Prostate gland (tissue), 2 donors: ENCODE measurements at regions not wholly inside any gene's neighbourhood (a gene's known extent, or its start where the extent isn't known, plus 50 kb on each side); places are given as distances from the start of the nearest gene placed in this dataset.

Source experiments
- DNase-seq: peaks from one replicate; pipeline ENCODE4 v3.0.0-alpha.2; 2019; ENCODE audit warnings: low spot score
- H3K27ac ChIP-seq, 2 donors: fragments of 200-600 bp; sonication (generic); 2 replicates each; pipeline ENCODE4 v1.5.1; 2017 to 2019
- H3K27me3 ChIP-seq: fragments of 200-600 bp; sonication (generic); replicated peaks from 2 replicates; pipeline ENCODE4 v1.5.1; 2019; ENCODE audit not compliant: insufficient read depth
- H3K36me3 ChIP-seq, 2 donors: fragments of 200-600 bp; sonication (generic); 1 replicate in 1 of 2; 2 replicates in 1 of 2; pipeline versions ENCODE4 v1.5.1 to v1.8.1; 2017 to 2019
- H3K4me1 ChIP-seq: fragments of 200-600 bp; sonication (generic); replicated peaks from 2 replicates; pipeline ENCODE4 v1.5.1; 2019
- H3K4me3 ChIP-seq, 2 donors: fragments of 200-600 bp; sonication (generic); 2 replicates each; pipeline ENCODE4 v1.5.1; 2017 to 2019
- H3K9me3 ChIP-seq: fragments of 200-600 bp; sonication (generic); 2 replicates; pipeline ENCODE4 v1.5.1; 2017
- POLR2A ChIP-seq: fragments of 450-650 bp; IDR thresholded peaks from one replicate; pipeline ENCODE4 v1.6.1; 2016; ENCODE audit warnings: antibody characterized with exemption, mild to moderate bottlenecking
- POLR2AphosphoS5 ChIP-seq: sonication (generic); formaldehyde crosslinking; IDR thresholded peaks from one replicate; pipeline ENCODE4 v1.6.1; 2017; ENCODE audit warnings: antibody characterized with exemption
- WGBS: methylation state at CpG from one replicate; pipeline ENCODE4 v1.1.5; 2018; 5-methylcytosine and 5-hydroxymethylcytosine counted together
- intact Hi-C: fragments of 100-400 bp; cut with DNase I; formaldehyde crosslinking; loops from one replicate; pipeline ENCODE4 v1.14.2; 2022
- TF ChIP-seq, protein P1 (sequence below), 4 experiments: fragments of 200-600 bp in 2 of 4; fragments of 450-650 bp in 2 of 4; sonication (generic) in 2 of 4; IDR thresholded peaks; 1 replicate in 3 of 4; 2 replicates in 1 of 4; pipeline ENCODE4 v1.5.1; 2016 to 2019; ENCODE audit warnings: antibody characterized with exemption in 4 of 4, mild to moderate bottlenecking in 2 of 4, moderate library complexity in 2 of 4

DNA sequence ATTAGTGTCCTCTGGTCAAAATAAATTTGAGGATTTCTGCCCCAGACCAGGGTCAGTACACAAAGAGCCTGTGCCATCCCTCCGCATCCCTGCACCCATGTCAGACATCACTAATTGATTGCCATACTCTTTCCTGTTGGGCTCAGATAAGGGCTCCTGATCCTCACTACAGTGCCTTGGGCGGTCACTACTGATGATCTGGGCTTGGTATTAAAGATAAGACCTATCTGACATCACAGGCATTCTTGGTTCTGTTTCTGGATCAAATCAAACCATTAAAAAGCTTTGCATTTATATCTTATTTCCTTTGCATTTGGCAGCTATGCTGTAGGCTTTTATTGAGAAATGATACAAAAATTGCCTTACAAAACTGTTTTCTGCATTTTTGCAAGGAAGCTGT is 103.5 kb upstream of the TENM4 start:
- no peaks in the 10 kb centered on the region for H3K36me3 ChIP-seq
- DNase-seq, result no peak
- intact Hi-C loops, result no loop called here
- H3K4me1 ChIP-seq, result no peaks in the 10 kb centered on the region
- WGBS, result 89% methylated on average over 2 of the region's 2 CpGs
- H3K4me3 ChIP-seq, result no peak overlapping the region
- TF ChIP-seq POLR2A (no peak), POLR2AphosphoS5 (no peak)
- TF ChIP-seq, protein P1, sequence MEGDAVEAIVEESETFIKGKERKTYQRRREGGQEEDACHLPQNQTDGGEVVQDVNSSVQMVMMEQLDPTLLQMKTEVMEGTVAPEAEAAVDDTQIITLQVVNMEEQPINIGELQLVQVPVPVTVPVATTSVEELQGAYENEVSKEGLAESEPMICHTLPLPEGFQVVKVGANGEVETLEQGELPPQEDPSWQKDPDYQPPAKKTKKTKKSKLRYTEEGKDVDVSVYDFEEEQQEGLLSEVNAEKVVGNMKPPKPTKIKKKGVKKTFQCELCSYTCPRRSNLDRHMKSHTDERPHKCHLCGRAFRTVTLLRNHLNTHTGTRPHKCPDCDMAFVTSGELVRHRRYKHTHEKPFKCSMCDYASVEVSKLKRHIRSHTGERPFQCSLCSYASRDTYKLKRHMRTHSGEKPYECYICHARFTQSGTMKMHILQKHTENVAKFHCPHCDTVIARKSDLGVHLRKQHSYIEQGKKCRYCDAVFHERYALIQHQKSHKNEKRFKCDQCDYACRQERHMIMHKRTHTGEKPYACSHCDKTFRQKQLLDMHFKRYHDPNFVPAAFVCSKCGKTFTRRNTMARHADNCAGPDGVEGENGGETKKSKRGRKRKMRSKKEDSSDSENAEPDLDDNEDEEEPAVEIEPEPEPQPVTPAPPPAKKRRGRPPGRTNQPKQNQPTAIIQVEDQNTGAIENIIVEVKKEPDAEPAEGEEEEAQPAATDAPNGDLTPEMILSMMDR (IDR thresholded peaks at IDR 0.05), result no peak
- H3K27me3 ChIP-seq, result no peaks in the 10 kb centered on the region
- no peaks in the 10 kb centered on the region for H3K9me3 ChIP-seq
- H3K27ac ChIP-seq, result no peak overlapping the region

DNA sequence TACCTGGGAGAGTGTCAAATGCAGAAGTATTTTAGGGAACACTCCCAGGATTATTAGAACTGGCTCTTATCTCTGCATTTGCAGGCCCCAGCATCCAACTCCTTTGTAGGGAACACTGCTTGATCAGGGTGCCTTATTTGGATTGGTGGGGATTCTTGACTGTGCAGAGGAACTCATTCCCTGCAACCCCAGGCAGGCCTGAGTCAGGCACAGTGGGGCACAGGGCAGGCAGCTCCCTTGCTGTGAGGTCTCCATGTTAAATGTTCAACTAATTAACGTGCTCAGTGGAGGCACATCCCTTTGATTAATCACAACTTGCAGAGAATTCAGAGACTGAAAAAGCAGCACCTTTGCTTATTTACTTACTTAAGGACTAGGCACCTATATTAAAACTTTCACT is 102.3 kb upstream of the TENM4 start:
- TF ChIP-seq, protein P1 (IDR thresholded peaks at IDR 0.05), result no peak
- TF ChIP-seq POLR2AphosphoS5 (no peak), POLR2A (no peak)
- intact Hi-C loops, result no loop called here
- Histone ChIP-seq H3K4me3 (no peak overlapping the region), H3K36me3 (no peaks in the 10 kb centered on the region), H3K4me1 (no peaks in the 10 kb centered on the region), H3K27ac (no peak overlapping the region), H3K9me3 (no peaks in the 10 kb centered on the region), H3K27me3 (no peaks in the 10 kb centered on the region)
- 73% methylated on average over 1 of the region's 1 CpG for WGBS
- no peak for DNase-seq

DNA sequence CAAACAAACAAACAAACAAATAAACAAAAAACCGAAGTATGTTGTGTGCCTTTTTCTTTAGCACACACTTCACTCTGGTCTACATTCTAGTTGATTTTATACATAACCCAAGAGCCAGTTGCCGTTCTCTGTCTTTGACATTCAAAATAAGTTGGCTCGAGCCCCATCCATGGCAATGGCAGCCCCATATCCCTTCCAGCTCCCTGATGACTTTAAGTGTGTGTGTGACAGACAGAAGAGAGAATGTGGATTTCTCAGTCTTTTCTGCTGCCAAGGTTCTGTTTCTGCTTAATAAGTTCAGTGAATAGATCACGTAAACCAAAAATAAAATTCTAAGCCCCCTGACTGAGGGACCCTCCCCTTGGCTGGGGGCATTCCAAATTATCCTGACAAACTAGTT is 100.6 kb upstream of the TENM4 start:
- Histone ChIP-seq H3K27ac (no peak overlapping the region), H3K36me3 (no peaks in the 10 kb centered on the region), H3K9me3 (no peaks in the 10 kb centered on the region), H3K4me1 (no peaks in the 10 kb centered on the region), H3K4me3 (no peak overlapping the region), H3K27me3 (no peaks in the 10 kb centered on the region)
- TF ChIP-seq, protein P1 (IDR thresholded peaks at IDR 0.05), result no peak
- no peak for TF ChIP-seq POLR2A
- TF ChIP-seq POLR2AphosphoS5, result no peak
- DNase-seq, result no peak
- WGBS, result 84% methylated on average over 4 of the region's 4 CpGs
- intact Hi-C loops, result no loop called here

DNA sequence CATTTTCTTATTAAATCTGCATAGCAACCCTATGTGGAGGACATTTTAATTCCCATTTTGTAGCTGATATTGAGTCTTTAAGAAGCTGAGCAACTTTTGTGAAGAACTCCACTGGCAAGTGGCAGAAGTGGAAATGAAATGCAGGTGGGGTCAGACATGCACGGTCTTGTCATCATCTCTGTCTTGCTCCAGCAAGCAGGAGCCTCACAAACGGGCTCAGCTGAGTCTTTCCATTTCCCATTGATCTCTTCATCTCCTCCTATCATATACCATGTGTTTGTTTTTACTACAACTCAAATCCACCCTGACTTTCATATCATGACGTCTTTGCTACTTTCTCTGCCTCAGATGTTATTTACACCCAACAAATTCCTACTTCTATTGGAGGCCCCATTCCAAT is 97.9 kb upstream of the TENM4 start:
- DNase-seq, result no peak
- no peak overlapping the region for H3K4me3 ChIP-seq
- H3K27ac ChIP-seq, result no peak overlapping the region
- H3K27me3 ChIP-seq, result no peaks in the 10 kb centered on the region
- intact Hi-C loops, result no loop called here
- WGBS, result 26% methylated on average over 3 of the region's 3 CpGs
- TF ChIP-seq POLR2AphosphoS5 (no peak), POLR2A (no peak)
- TF ChIP-seq, protein P1 (IDR thresholded peaks at IDR 0.05), result no peak
- H3K36me3 ChIP-seq, result no peaks in the 10 kb centered on the region
- H3K4me1 ChIP-seq, result no peaks in the 10 kb centered on the region
- H3K9me3 ChIP-seq, result no peaks in the 10 kb centered on the region

DNA sequence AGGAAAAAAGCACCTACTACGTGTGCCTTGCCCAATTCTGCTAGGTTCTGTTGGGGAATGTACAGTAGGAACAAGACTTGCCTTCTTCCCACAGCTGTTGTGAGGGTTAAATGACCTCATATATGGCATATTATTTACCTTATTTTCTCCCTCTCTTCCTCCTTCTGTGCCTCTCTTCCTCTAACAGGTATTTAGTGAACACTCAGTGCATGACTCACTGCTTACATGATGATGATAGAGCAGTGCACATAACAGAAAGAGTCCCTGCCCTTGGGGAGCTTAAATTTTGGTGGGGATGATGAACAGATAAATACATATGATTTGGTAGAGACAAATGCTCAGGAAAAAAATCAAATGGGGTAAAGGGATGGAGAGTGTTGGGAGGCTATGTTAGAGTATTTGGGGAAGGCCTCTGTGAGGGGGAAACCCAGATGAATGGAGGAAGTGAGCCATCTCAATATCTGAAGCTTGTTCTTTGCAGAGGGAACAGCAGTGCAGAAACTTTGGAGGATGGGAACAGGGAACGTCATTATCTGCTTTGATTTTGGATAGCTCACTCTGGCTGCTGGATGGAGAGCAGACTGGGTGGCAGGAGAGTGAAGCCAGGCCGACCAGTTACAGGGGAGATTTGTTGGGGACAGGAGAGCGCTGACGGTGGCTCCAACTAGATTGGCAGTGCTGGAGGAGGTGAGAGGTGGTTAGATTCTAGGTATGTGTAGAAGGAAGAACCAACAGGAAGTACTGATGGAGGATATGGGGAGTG is 95.5 kb upstream of the TENM4 start:
- no peaks in the 10 kb centered on the region for H3K4me1 ChIP-seq
- TF ChIP-seq, protein P1 (IDR thresholded peaks at IDR 0.05), result no peak
- H3K27me3 ChIP-seq, result no peaks in the 10 kb centered on the region
- H3K9me3 ChIP-seq, result no peaks in the 10 kb centered on the region
- intact Hi-C loops, result no loop called here
- 73% methylated on average over 5 of the region's 5 CpGs for WGBS
- DNase-seq, result no peak
- H3K36me3 ChIP-seq, result no peaks in the 10 kb centered on the region
- no peak overlapping the region for H3K4me3 ChIP-seq
- H3K27ac ChIP-seq, result no peak overlapping the region
